ENCODE measurements at regions not wholly inside any gene's neighbourhood (a gene's known extent, or its start where the extent isn't known, plus 50 kb on each side); places are given as distances from the start of the nearest gene placed in this dataset.

DNA sequence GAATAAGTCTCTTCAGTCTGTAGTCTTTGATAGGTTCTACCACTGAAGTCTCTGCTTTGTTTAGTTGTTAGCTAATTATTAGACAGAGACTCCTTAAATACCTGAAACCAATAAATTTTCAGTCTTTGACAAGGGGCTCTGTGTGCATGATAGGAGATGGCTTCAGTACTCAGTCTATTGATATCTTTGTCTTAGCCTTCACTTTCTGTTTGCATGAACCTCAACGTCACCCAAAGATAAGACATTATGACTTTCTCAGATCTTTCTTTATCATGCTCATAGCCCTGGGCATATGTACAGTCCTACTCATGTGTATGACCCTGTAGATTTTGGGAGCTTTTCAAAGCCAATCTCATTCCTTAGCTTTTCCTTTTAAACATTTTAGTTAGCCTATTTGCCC lies 183.5 kb upstream of the GCFC2 start:
- no peak for TF ChIP-seq NFKBIZ (CRISPR knock-in tag; IDR thresholded peaks at IDR 0.05)
- no peak for TF ChIP-seq POLR2A (IDR thresholded peaks at IDR 0.05; ENCODE audit: insufficient read depth in 1 of 2, low read depth in 2 of 2, low read length in 2 of 2)
- TF ChIP-seq, protein P1, sequence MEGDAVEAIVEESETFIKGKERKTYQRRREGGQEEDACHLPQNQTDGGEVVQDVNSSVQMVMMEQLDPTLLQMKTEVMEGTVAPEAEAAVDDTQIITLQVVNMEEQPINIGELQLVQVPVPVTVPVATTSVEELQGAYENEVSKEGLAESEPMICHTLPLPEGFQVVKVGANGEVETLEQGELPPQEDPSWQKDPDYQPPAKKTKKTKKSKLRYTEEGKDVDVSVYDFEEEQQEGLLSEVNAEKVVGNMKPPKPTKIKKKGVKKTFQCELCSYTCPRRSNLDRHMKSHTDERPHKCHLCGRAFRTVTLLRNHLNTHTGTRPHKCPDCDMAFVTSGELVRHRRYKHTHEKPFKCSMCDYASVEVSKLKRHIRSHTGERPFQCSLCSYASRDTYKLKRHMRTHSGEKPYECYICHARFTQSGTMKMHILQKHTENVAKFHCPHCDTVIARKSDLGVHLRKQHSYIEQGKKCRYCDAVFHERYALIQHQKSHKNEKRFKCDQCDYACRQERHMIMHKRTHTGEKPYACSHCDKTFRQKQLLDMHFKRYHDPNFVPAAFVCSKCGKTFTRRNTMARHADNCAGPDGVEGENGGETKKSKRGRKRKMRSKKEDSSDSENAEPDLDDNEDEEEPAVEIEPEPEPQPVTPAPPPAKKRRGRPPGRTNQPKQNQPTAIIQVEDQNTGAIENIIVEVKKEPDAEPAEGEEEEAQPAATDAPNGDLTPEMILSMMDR (CRISPR knock-in tag; IDR thresholded peaks at IDR 0.05): no peak
- TF ChIP-seq ZFX (CRISPR knock-in tag; IDR thresholded peaks at IDR 0.05; ENCODE audit: low read depth): no peak
- TF ChIP-seq ZNF644 (CRISPR knock-in tag; IDR thresholded peaks at IDR 0.05; ENCODE audit: low read depth): no peak
- TF ChIP-seq, protein P2, sequence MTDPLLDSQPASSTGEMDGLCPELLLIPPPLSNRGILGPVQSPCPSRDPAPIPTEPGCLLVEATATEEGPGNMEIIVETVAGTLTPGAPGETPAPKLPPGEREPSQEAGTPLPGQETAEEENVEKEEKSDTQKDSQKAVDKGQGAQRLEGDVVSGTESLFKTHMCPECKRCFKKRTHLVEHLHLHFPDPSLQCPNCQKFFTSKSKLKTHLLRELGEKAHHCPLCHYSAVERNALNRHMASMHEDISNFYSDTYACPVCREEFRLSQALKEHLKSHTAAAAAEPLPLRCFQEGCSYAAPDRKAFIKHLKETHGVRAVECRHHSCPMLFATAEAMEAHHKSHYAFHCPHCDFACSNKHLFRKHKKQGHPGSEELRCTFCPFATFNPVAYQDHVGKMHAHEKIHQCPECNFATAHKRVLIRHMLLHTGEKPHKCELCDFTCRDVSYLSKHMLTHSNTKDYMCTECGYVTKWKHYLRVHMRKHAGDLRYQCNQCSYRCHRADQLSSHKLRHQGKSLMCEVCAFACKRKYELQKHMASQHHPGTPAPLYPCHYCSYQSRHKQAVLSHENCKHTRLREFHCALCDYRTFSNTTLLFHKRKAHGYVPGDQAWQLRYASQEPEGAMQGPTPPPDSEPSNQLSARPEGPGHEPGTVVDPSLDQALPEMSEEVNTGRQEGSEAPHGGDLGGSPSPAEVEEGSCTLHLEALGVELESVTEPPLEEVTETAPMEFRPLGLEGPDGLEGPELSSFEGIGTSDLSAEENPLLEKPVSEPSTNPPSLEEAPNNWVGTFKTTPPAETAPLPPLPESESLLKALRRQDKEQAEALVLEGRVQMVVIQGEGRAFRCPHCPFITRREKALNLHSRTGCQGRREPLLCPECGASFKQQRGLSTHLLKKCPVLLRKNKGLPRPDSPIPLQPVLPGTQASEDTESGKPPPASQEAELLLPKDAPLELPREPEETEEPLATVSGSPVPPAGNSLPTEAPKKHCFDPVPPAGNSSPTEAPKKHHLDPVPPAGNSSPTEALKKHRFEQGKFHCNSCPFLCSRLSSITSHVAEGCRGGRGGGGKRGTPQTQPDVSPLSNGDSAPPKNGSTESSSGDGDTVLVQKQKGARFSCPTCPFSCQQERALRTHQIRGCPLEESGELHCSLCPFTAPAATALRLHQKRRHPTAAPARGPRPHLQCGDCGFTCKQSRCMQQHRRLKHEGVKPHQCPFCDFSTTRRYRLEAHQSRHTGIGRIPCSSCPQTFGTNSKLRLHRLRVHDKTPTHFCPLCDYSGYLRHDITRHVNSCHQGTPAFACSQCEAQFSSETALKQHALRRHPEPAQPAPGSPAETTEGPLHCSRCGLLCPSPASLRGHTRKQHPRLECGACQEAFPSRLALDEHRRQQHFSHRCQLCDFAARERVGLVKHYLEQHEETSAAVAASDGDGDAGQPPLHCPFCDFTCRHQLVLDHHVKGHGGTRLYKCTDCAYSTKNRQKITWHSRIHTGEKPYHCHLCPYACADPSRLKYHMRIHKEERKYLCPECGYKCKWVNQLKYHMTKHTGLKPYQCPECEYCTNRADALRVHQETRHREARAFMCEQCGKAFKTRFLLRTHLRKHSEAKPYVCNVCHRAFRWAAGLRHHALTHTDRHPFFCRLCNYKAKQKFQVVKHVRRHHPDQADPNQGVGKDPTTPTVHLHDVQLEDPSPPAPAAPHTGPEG (CRISPR knock-in tag; IDR thresholded peaks at IDR 0.05): no peak
- TF ChIP-seq MAFF (IDR thresholded peaks at IDR 0.05; ENCODE audit: low read depth, low read length): no peak
- no peak for TF ChIP-seq SMARCE1 (IDR thresholded peaks at IDR 0.05; ENCODE audit: borderline replicate concordance)
- no peak for TF ChIP-seq ESRRA (CRISPR knock-in tag; IDR thresholded peaks at IDR 0.05; ENCODE audit: low read depth)
- TF ChIP-seq, protein P3, sequence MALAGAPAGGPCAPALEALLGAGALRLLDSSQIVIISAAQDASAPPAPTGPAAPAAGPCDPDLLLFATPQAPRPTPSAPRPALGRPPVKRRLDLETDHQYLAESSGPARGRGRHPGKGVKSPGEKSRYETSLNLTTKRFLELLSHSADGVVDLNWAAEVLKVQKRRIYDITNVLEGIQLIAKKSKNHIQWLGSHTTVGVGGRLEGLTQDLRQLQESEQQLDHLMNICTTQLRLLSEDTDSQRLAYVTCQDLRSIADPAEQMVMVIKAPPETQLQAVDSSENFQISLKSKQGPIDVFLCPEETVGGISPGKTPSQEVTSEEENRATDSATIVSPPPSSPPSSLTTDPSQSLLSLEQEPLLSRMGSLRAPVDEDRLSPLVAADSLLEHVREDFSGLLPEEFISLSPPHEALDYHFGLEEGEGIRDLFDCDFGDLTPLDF (CRISPR knock-in tag; IDR thresholded peaks at IDR 0.05): no peak
- TF ChIP-seq NFE2L1 (CRISPR knock-in tag; IDR thresholded peaks at IDR 0.05; ENCODE audit: borderline replicate concordance): no peak
- TF ChIP-seq MXI1 (IDR thresholded peaks at IDR 0.05; ENCODE audit: borderline replicate concordance, low read depth, low read length): no peak
- TF ChIP-seq, protein P4, sequence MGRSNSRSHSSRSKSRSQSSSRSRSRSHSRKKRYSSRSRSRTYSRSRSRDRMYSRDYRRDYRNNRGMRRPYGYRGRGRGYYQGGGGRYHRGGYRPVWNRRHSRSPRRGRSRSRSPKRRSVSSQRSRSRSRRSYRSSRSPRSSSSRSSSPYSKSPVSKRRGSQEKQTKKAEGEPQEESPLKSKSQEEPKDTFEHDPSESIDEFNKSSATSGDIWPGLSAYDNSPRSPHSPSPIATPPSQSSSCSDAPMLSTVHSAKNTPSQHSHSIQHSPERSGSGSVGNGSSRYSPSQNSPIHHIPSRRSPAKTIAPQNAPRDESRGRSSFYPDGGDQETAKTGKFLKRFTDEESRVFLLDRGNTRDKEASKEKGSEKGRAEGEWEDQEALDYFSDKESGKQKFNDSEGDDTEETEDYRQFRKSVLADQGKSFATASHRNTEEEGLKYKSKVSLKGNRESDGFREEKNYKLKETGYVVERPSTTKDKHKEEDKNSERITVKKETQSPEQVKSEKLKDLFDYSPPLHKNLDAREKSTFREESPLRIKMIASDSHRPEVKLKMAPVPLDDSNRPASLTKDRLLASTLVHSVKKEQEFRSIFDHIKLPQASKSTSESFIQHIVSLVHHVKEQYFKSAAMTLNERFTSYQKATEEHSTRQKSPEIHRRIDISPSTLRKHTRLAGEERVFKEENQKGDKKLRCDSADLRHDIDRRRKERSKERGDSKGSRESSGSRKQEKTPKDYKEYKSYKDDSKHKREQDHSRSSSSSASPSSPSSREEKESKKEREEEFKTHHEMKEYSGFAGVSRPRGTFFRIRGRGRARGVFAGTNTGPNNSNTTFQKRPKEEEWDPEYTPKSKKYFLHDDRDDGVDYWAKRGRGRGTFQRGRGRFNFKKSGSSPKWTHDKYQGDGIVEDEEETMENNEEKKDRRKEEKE (IDR thresholded peaks at IDR 0.05): no peak
- TF ChIP-seq ZNF317 (CRISPR knock-in tag; IDR thresholded peaks at IDR 0.05): no peak
